Trophoblast cell (in vitro differentiated cells and primary cell): ENCODE measurements at regions not wholly inside any gene's neighbourhood (a gene's known extent, or its start where the extent isn't known, plus 50 kb on each side); places are given as distances from the start of the nearest gene placed in this dataset.

Experiments
- DNase-seq, 2 donors: peaks; one replicate each; pipeline ENCODE4 v3.0.0-alpha.2; 2016
- H2AFZ ChIP-seq: 2 replicates; pipeline ENCODE4 v1.6.1; 2013; ENCODE audit warnings: low read length, moderate library complexity, mild to moderate bottlenecking; ENCODE audit not compliant: insufficient read depth, poor library complexity
- H2AK5ac ChIP-seq: 2 replicates; pipeline ENCODE4 v1.6.1; 2013; ENCODE audit warnings: mild to moderate bottlenecking, low read length
- H2BK120ac ChIP-seq: 2 replicates; pipeline ENCODE4 v1.6.1; 2013; ENCODE audit warnings: low read length, mild to moderate bottlenecking, moderate library complexity; ENCODE audit not compliant: insufficient read depth, poor library complexity
- H2BK12ac ChIP-seq: 2 replicates; pipeline ENCODE4 v1.6.1; 2013; ENCODE audit warnings: mild to moderate bottlenecking, low read length, moderate library complexity
- H2BK5ac ChIP-seq: 2 replicates; pipeline ENCODE4 v1.6.1; 2013; ENCODE audit warnings: low read length, low read depth, moderate library complexity, mild to moderate bottlenecking; ENCODE audit not compliant: poor library complexity
- H3K14ac ChIP-seq: 2 replicates; pipeline ENCODE4 v1.6.1; 2013; ENCODE audit warnings: mild to moderate bottlenecking, low read length
- H3K18ac ChIP-seq: 2 replicates; pipeline ENCODE4 v1.6.1; 2013; ENCODE audit warnings: mild to moderate bottlenecking, low read length
- H3K23ac ChIP-seq: 2 replicates; pipeline ENCODE4 v1.6.1; 2013; ENCODE audit warnings: low read length
- H3K27ac ChIP-seq: 2 replicates; pipeline ENCODE4 v1.5.1; 2013; ENCODE audit warnings: low read depth, mild to moderate bottlenecking, inconsistent platforms, low read length, moderate library complexity
- H3K27me3 ChIP-seq: 2 replicates; pipeline ENCODE4 v1.6.1; 2013; ENCODE audit warnings: inconsistent platforms, mild to moderate bottlenecking, low read length, moderate library complexity; ENCODE audit not compliant: insufficient read depth
- H3K36me3 ChIP-seq, 2 experiments: 1 replicate in 1 of 2; 2 replicates in 1 of 2; pipeline ENCODE4 v1.6.1; 2013; ENCODE audit warnings: low read length in 2 of 2, mild to moderate bottlenecking in 2 of 2, moderate library complexity in 1 of 2; ENCODE audit not compliant: insufficient read depth in 2 of 2, control insufficient read depth in 1 of 2
- H3K4ac ChIP-seq: 2 replicates; pipeline ENCODE4 v1.6.1; 2013; ENCODE audit warnings: low read depth, mild to moderate bottlenecking, low read length, moderate library complexity
- H3K4me1 ChIP-seq, 2 experiments: 1 replicate in 1 of 2; 2 replicates in 1 of 2; pipeline ENCODE4 v1.6.1; 2013; ENCODE audit warnings: low read length in 2 of 2, mild to moderate bottlenecking in 2 of 2, moderate library complexity in 1 of 2; ENCODE audit not compliant: insufficient read depth in 2 of 2, control insufficient read depth in 1 of 2
- H3K4me2 ChIP-seq: 2 replicates; pipeline ENCODE4 v1.6.1; 2013; ENCODE audit warnings: inconsistent platforms, mild to moderate bottlenecking, low read length, moderate library complexity
- H3K4me3 ChIP-seq: 2 replicates; pipeline ENCODE4 v1.5.1; 2013; ENCODE audit warnings: mild to moderate bottlenecking, low read depth, low read length, inconsistent platforms
- H3K79me1 ChIP-seq: one replicate; pipeline ENCODE4 v1.6.1; 2013; ENCODE audit warnings: low read length
- H3K79me2 ChIP-seq: 2 replicates; pipeline ENCODE4 v1.6.1; 2013; ENCODE audit warnings: low read length, mild to moderate bottlenecking; ENCODE audit not compliant: control insufficient read depth, insufficient read depth, poor library complexity
- H3K9ac ChIP-seq: 2 replicates; pipeline ENCODE4 v1.6.1; 2013; ENCODE audit warnings: mild to moderate bottlenecking, low read length
- H3K9me3 ChIP-seq: 2 replicates; pipeline ENCODE4 v1.6.1; 2013; ENCODE audit warnings: low read depth, mild to moderate bottlenecking, control low read depth, inconsistent platforms, low read length; ENCODE audit not compliant: insufficient read depth
- H4K12ac ChIP-seq: 2 replicates; pipeline ENCODE4 v1.6.1; 2013; ENCODE audit warnings: low read depth, mild to moderate bottlenecking, low read length, moderate library complexity
- H4K8ac ChIP-seq: 2 replicates; pipeline ENCODE4 v1.6.1; 2013; ENCODE audit warnings: low read depth, mild to moderate bottlenecking, low read length, moderate library complexity
- H4K91ac ChIP-seq: one replicate; pipeline ENCODE4 v1.6.1; 2013; ENCODE audit warnings: low read depth, mild to moderate bottlenecking, low read length, moderate library complexity
- WGBS: extraction: QIAGEN DNeasy Blood & Tissue Kit; methylation state at CpG from one replicate; pipeline ENCODE4 v1.1.7; 2013; ENCODE audit warnings: missing lambda C conversion rate; ENCODE audit not compliant: insufficient read length, insufficient coverage; ENCODE audit errors: extremely low coverage; 5-methylcytosine and 5-hydroxymethylcytosine counted together

DNA sequence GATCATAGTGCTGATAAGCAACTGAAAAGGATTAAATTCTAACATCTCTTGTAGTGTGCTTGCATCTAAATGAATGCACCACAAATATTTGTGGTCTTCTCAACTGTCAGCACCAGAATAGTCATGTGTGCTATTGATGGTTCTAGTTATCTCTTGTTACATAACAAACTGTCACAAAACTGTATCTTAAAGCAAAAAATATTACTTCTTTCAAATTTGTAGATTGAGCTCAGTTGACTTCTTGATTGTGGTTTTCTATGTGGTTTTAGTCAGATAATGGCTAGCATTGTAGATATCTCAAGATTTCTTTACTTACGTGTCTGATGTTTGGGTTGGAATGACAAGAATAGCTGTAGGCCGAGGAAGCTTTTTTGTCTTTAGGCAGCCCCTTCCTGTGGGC lies 431.3 kb downstream of the SLITRK6 start:
- H3K27me3 ChIP-seq: no peaks in the 10 kb centered on the region
- H2BK12ac ChIP-seq: no peak overlapping the region
- H2AK5ac ChIP-seq: no peak overlapping the region
- H3K14ac ChIP-seq: no peak overlapping the region
- no peaks in the 10 kb centered on the region for H3K36me3 ChIP-seq
- no peak overlapping the region for H3K4ac ChIP-seq
- no peaks in the 10 kb centered on the region for H3K4me1 ChIP-seq
- no peak overlapping the region for H3K9ac ChIP-seq
- H4K8ac ChIP-seq: no peak overlapping the region
- H3K4me3 ChIP-seq: no peak overlapping the region
- no peak overlapping the region for H2BK5ac ChIP-seq
- no peak overlapping the region for H3K27ac ChIP-seq
- no peak overlapping the region for H2BK120ac ChIP-seq
- H3K79me2 ChIP-seq: no peaks in the 10 kb centered on the region
- H3K9me3 ChIP-seq: no peaks in the 10 kb centered on the region
- no peaks in the 10 kb centered on the region for H3K79me1 ChIP-seq
- no CpG with 5 or more reads among the region's 2 CpGs for WGBS
- no peak overlapping the region for H2AFZ ChIP-seq
- H4K91ac ChIP-seq: no peak overlapping the region
- H3K4me2 ChIP-seq: no peak overlapping the region
- no peak for DNase-seq
- no peak overlapping the region for H3K23ac ChIP-seq
- no peak overlapping the region for H3K18ac ChIP-seq
- no peak overlapping the region for H4K12ac ChIP-seq

DNA sequence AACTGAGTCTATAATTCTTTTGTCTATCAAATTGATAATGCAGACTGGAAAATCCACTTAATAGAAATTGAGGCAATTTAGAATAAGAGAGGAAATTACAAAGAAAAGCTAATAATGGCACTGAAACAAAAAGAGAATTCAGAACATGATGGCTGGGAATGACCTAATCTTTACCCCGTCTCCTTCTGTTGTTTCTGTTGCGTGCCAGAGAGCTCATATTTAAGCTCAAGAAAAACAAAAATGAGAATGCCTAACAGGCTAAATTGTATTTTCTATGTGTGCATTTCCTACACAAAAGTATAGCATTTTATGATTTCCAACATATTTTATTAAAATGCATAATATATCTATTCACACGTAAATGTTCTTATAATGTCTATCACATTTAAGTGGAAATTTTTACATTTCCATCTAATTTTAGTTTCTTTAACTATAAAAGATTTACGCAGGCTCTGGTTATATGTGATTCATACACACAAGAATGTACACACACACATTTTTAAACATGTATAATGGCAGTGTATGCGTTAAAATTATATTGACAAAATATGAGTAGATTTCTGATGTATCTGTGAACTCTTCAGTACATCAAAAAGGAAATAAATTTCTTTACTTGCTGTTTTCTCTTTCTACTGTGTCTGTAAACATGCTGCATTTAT lies 432.3 kb downstream of the SLITRK6 start:
- H3K27ac ChIP-seq: no peak overlapping the region
- H3K14ac ChIP-seq: no peak overlapping the region
- H3K4me3 ChIP-seq: no peak overlapping the region
- H2AFZ ChIP-seq: no peak overlapping the region
- no peak overlapping the region for H3K23ac ChIP-seq
- H3K79me2 ChIP-seq: no peaks in the 10 kb centered on the region
- no peak overlapping the region for H4K12ac ChIP-seq
- no peak overlapping the region for H2BK12ac ChIP-seq
- H4K91ac ChIP-seq: no peak overlapping the region
- no peaks in the 10 kb centered on the region for H3K36me3 ChIP-seq
- WGBS: no CpG with 5 or more reads among the region's 5 CpGs
- no peak overlapping the region for H2BK5ac ChIP-seq
- no peaks in the 10 kb centered on the region for H3K79me1 ChIP-seq
- H3K18ac ChIP-seq: no peak overlapping the region
- H3K4me1 ChIP-seq: no peaks in the 10 kb centered on the region
- H2AK5ac ChIP-seq: no peak overlapping the region
- no peak overlapping the region for H4K8ac ChIP-seq
- no peak overlapping the region for H2BK120ac ChIP-seq
- H3K4me2 ChIP-seq: no peak overlapping the region
- no peak overlapping the region for H3K9ac ChIP-seq
- H3K9me3 ChIP-seq: no peaks in the 10 kb centered on the region
- no peak for DNase-seq
- no peaks in the 10 kb centered on the region for H3K27me3 ChIP-seq
- no peak overlapping the region for H3K4ac ChIP-seq

GRCh38 chr13:85363504-85363903 lies 435.7 kb downstream of the SLITRK6 start:
- DNase-seq: no peak
- Histone ChIP-seq H4K12ac (no peak overlapping the region), H3K79me1 (no peaks in the 10 kb centered on the region), H3K14ac (no peak overlapping the region), H3K36me3 (no peaks in the 10 kb centered on the region), H2BK120ac (no peak overlapping the region), H4K8ac (no peak overlapping the region), H3K79me2 (no peaks in the 10 kb centered on the region), H3K27ac (no peak overlapping the region), H3K18ac (no peak overlapping the region), H3K4me2 (no peak overlapping the region), H2AFZ (no peak overlapping the region), H2BK5ac (no peak overlapping the region), H3K4me3 (no peak overlapping the region), H3K27me3 (no peaks in the 10 kb centered on the region), H3K9ac (peak overlapping the region; percentile 56), H2BK12ac (no peak overlapping the region), H4K91ac (no peak overlapping the region), H3K4me1 (no peaks in the 10 kb centered on the region), H2AK5ac (no peak overlapping the region), H3K9me3 (no peaks in the 10 kb centered on the region), H3K23ac (no peak overlapping the region), H3K4ac (no peak overlapping the region)
- no CpG with 5 or more reads among the region's 15 CpGs for WGBS

DNA sequence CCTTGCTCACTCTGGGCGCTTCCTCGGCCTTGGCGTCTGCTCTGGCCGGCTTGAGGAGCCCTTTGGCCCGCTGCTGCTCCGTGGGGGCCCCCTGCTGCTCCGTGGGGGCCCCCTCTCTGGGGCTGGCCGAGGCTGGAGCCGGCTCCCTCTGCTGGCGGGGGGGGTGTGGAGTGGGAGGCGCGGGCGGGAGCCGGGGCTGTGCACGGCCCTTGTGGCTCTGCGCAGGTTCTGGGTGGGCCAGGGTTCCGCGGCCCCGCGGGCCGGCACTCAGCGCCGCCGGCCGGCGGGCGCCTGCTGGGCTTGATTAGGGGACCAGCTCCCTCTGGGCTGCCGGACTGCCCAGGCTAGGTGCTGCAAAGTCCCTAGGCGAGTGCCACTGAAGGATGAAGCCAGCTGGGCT lies 436.2 kb downstream of the SLITRK6 start:
- Histone ChIP-seq H3K4me1 (no peaks in the 10 kb centered on the region), H3K9ac (no peak overlapping the region), H3K14ac (no peak overlapping the region), H3K9me3 (no peaks in the 10 kb centered on the region), H2BK12ac (no peak overlapping the region), H3K36me3 (no peaks in the 10 kb centered on the region), H4K8ac (no peak overlapping the region), H2BK120ac (no peak overlapping the region), H3K4ac (no peak overlapping the region), H3K79me1 (no peaks in the 10 kb centered on the region), H3K23ac (no peak overlapping the region), H3K18ac (no peak overlapping the region), H4K12ac (no peak overlapping the region), H2AK5ac (no peak overlapping the region), H2BK5ac (no peak overlapping the region), H3K79me2 (no peaks in the 10 kb centered on the region), H2AFZ (no peak overlapping the region), H3K4me2 (no peak overlapping the region), H3K27ac (no peak overlapping the region), H3K4me3 (no peak overlapping the region), H3K27me3 (no peaks in the 10 kb centered on the region), H4K91ac (no peak overlapping the region)
- DNase-seq: no peak
- WGBS: no CpG with 5 or more reads among the region's 29 CpGs
